T-helper 2 cell treated with Interferon-gamma antibody and Interleukin-4, amounts not matched to agents 5 μg/mL and 100 μg/mL, for 36 hours (primary cell): ENCODE measurements at regions not wholly inside any gene's neighbourhood (a gene's known extent, or its start where the extent isn't known, plus 50 kb on each side); places are given as distances from the start of the nearest gene placed in this dataset.
"Not testable (repeated sequence)": the region's sequence is repeated elsewhere in the genome, so short reads cannot be mapped to it uniquely, and the experiment has no call there.

Experiments used
- DNase-seq: peaks from one replicate; pipeline ENCODE4 v3.0.0; 2021; ENCODE audit warnings: low spot score
- H3K27ac Mint-ChIP-seq: one replicate; pipeline ENCODE4 v1.8.0; 2021; ENCODE audit warnings: mild to moderate bottlenecking, mixed read lengths
- H3K27me3 Mint-ChIP-seq: one replicate; pipeline ENCODE4 v1.8.0; 2021; ENCODE audit warnings: low read depth, mixed read lengths
- H3K36me3 Mint-ChIP-seq: one replicate; pipeline ENCODE4 v1.8.0; 2021; ENCODE audit warnings: low read depth, mixed read lengths
- H3K4me1 Mint-ChIP-seq: one replicate; pipeline ENCODE4 v1.8.0; 2021; ENCODE audit warnings: low read depth, mixed read lengths
- H3K4me3 Mint-ChIP-seq: one replicate; pipeline ENCODE4 v1.8.0; 2022; ENCODE audit warnings: mild to moderate bottlenecking, moderate library complexity, mixed read lengths
- H3K9me3 Mint-ChIP-seq: one replicate; pipeline ENCODE4 v1.8.0; 2021; ENCODE audit warnings: mixed read lengths

- Mint-ChIP-seq H3K4me3 (no peak overlapping the region), H3K27me3 (peaks cover 3% of the 10 kb centered on the region), H3K27ac (no peak overlapping the region), H3K9me3 (no peaks in the 10 kb centered on the region), H3K4me1 (peaks cover 8% of the 10 kb centered on the region), H3K36me3 (no peaks in the 10 kb centered on the region)
- DNase-seq: no peak
Measured at GRCh38 chr6:109255946-109256640, 126.2 kb downstream of the CD164 start.

- Mint-ChIP-seq H3K36me3 (no peaks in the 10 kb centered on the region), H3K27ac (no peak overlapping the region), H3K9me3 (no peaks in the 10 kb centered on the region), H3K27me3 (peaks cover 3% of the 10 kb centered on the region), H3K4me3 (no peak overlapping the region), H3K4me1 (peaks cover 8% of the 10 kb centered on the region)
- DNase-seq: no peak
Measured at GRCh38 chr6:109255087-109255486, 127.2 kb downstream of the CD164 start.

DNA sequence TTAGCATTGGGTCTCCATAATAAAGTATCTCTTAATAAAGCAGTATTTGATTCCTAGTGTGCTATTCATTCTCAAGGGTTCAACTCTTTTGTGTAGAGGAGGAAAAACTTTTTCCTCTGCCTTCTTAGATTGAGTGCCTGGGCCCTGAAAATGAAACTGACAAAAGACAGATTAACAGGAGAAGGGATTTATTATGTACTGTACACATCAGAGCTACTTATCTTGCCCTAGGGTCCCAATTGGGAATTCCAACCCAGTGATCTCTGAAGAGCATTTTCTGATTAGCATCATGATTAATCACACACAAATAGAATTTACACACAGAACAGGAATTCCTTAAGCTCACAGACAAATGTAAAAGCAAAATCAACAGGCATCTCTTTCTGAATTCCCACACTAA lies 128.9 kb downstream of the CD164 start:
- Mint-ChIP-seq H3K27ac (no peak overlapping the region), H3K4me3 (no peak overlapping the region), H3K36me3 (no peaks in the 10 kb centered on the region), H3K4me1 (peaks cover 8% of the 10 kb centered on the region), H3K9me3 (no peaks in the 10 kb centered on the region), H3K27me3 (peaks cover 3% of the 10 kb centered on the region)
- DNase-seq: no peak

DNA sequence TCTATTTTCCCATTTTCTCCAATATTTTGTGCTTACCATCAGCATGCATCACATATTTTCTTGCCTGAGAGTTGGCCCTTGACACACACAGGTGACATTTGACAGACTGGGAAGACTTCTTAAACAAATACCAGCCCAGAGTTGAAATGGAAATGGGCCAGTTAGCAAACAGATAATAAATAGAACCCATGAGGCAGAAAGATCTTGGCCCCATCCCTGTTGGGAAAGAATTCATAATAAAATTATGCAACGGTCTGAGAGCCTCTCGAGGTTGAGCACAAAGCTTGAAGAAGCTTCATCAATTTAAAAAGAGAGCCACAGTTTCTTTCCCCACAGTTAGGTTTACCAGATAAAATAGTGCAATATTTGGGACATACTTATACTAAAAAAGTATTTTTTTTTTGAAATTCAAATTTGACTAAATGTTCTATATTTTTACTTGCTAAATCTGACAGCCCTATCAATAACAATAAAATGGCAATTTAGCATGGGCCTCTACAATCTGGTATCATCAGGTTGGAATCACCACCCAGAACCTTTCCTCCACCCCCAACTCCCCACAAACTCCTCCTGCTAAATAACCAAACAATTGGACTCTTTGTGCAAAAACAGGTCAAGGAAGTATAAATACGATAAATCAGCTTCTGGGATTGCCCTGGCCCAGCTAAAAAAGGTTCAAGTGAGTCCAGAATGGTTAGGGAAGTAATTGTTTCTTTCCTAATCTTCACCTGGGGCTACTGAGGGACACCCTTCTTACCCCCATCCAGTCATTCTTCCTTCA lies 129.8 kb downstream of the CD164 start:
- Mint-ChIP-seq H3K27ac (no peak overlapping the region), H3K27me3 (peaks cover 3% of the 10 kb centered on the region), H3K36me3 (no peaks in the 10 kb centered on the region), H3K4me1 (peaks cover 8% of the 10 kb centered on the region), H3K9me3 (no peaks in the 10 kb centered on the region), H3K4me3 (no peak overlapping the region)
- DNase-seq: no peak

DNA sequence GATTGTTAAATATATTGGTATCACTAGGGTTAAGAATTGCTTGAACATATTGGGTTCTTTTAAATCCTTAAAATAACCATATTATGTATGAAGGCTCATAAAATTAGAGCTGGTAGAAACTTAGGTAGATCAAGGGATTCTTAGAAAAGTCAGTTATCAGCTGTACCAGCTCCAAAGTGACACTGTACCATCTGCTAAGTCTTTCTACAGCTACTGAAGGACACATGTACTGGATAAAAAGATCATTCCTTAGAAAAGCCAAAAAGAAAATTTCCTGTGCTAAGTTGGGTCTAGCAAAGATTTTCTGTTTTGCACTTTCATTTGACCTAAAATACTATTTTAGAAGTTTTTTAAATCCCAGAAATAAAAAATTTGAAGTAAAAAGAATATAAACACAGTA lies 130.4 kb downstream of the CD164 start:
- Mint-ChIP-seq H3K4me1 (peaks cover 8% of the 10 kb centered on the region), H3K27me3 (peaks cover 3% of the 10 kb centered on the region), H3K36me3 (no peaks in the 10 kb centered on the region), H3K27ac (no peak overlapping the region), H3K9me3 (no peaks in the 10 kb centered on the region), H3K4me3 (no peak overlapping the region)
- DNase-seq: no peak

- H3K4me1 Mint-ChIP-seq, H3K27me3 Mint-ChIP-seq, DNase-seq, H3K36me3 Mint-ChIP-seq, H3K9me3 Mint-ChIP-seq, H3K27ac Mint-ChIP-seq, H3K4me3 Mint-ChIP-seq: not testable (repeated sequence)
Measured at GRCh38 chr6:109250544-109251156, 131.6 kb downstream of the CD164 start.

- Mint-ChIP-seq H3K4me3 (peak overlapping the region; percentile 19), H3K27me3 (peaks cover 2% of the 10 kb centered on the region), H3K36me3 (no peaks in the 10 kb centered on the region), H3K27ac (peak overlapping the region; percentile 2), H3K9me3 (no peaks in the 10 kb centered on the region), H3K4me1 (peaks cover 17% of the 10 kb centered on the region)
- no peak for DNase-seq
Measured at GRCh38 chr6:109243863-109244825, 138.1 kb downstream of the CD164 start.

- Mint-ChIP-seq H3K36me3 (no peaks in the 10 kb centered on the region), H3K27ac (no peak overlapping the region), H3K4me1 (peaks cover 17% of the 10 kb centered on the region), H3K27me3 (peaks cover 2% of the 10 kb centered on the region), H3K4me3 (no peak overlapping the region), H3K9me3 (no peaks in the 10 kb centered on the region)
- no peak for DNase-seq
Measured at GRCh38 chr6:109242925-109243324, 139.3 kb downstream of the CD164 start.

DNA sequence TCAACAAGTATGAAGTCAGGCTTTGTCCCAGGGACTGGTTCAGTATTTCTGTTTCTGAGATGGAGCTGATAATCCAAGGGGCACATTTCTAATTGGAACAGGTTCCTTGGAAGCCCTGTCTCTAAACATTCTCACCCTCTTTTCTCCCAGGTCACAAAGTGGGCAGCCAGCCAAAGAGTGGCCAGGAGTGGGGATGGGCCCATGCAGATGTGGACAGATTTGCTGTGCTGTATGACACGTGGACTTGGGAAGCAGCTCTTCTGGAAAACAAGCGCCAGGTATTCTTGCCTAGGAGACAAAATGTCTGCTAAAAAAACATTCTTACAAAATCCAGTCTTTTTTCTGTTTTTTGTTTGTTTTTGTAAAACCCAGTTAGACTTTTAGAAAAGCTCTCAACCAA lies 140.2 kb downstream of the CD164 start:
- peaks cover 6% of the 10 kb centered on the region for H3K36me3 Mint-ChIP-seq
- no peak overlapping the region for H3K27ac Mint-ChIP-seq
- peaks cover 26% of the 10 kb centered on the region for H3K4me1 Mint-ChIP-seq
- peaks cover 6% of the 10 kb centered on the region for H3K9me3 Mint-ChIP-seq
- DNase-seq: no peak
- H3K4me3 Mint-ChIP-seq: no peak overlapping the region
- peaks cover 2% of the 10 kb centered on the region for H3K27me3 Mint-ChIP-seq

GRCh38 chr6:109241199-109241598 lies 141.1 kb downstream of the CD164 start:
- H3K4me3 Mint-ChIP-seq: no peak overlapping the region
- peaks cover 2% of the 10 kb centered on the region for H3K27me3 Mint-ChIP-seq
- H3K9me3 Mint-ChIP-seq: peaks cover 7% of the 10 kb centered on the region
- peaks cover 34% of the 10 kb centered on the region for H3K4me1 Mint-ChIP-seq
- H3K27ac Mint-ChIP-seq: no peak overlapping the region
- peaks cover 6% of the 10 kb centered on the region for H3K36me3 Mint-ChIP-seq
- DNase-seq: no peak

DNA sequence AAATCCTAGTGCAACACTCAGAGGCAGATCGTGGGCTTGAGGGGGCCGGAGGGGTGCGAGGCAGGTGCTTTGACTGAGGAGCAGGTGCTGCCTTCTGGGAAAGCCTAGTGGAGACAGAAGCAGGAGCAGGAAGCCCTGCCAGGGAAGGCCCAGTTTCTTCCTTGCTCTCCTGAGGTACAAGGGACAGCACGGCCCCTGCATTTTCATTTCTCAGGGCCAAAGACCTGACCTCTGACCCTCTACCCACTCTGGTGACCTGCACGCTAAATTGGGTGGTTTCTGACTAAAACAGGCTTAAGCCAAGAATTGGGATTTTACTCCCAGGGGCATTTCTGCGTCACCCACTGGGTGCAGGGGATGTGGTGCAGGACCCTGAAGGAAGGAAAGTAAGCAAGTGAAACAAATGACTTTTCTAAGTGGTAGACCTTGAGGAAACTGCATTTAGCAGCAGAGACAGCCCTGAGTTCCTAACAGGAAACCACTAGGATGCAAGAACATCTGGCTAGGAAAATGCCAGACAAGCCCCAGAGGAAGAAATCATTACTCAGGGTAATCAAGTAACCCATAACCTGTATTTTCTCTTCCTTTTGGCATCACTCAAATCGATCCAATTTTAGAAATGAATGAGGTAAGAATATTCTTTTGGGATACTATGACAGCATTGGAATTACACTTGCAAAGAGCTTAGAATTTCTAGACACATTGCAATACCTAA lies 141.7 kb downstream of the CD164 start:
- H3K4me1 Mint-ChIP-seq: peaks cover 39% of the 10 kb centered on the region
- H3K9me3 Mint-ChIP-seq: peaks cover 7% of the 10 kb centered on the region
- H3K27ac Mint-ChIP-seq: no peak overlapping the region
- H3K4me3 Mint-ChIP-seq: no peak overlapping the region
- peaks cover 2% of the 10 kb centered on the region for H3K27me3 Mint-ChIP-seq
- DNase-seq: no peak
- H3K36me3 Mint-ChIP-seq: peaks cover 6% of the 10 kb centered on the region

GRCh38 chr6:109239651-109240321 lies 142.5 kb downstream of the CD164 start:
- peaks cover 7% of the 10 kb centered on the region for H3K9me3 Mint-ChIP-seq
- peaks cover 39% of the 10 kb centered on the region for H3K4me1 Mint-ChIP-seq
- H3K4me3 Mint-ChIP-seq: no peak overlapping the region
- peaks cover 2% of the 10 kb centered on the region for H3K27me3 Mint-ChIP-seq
- no peak for DNase-seq
- peak overlapping the region; percentile 2 for H3K27ac Mint-ChIP-seq
- H3K36me3 Mint-ChIP-seq: peaks cover 6% of the 10 kb centered on the region

GRCh38 chr6:109239160-109239559 lies 143.1 kb downstream of the CD164 start:
- Mint-ChIP-seq H3K27ac (no peak overlapping the region), H3K9me3 (peaks cover 7% of the 10 kb centered on the region), H3K4me1 (peaks cover 33% of the 10 kb centered on the region), H3K36me3 (peaks cover 6% of the 10 kb centered on the region), H3K27me3 (peaks cover 2% of the 10 kb centered on the region), H3K4me3 (no peak overlapping the region)
- no peak for DNase-seq
